SK-N-SH treated with all-trans-retinoic acid at 6 μM for 48 hours (cell line): ENCODE measurements at regions not wholly inside any gene's neighbourhood (a gene's known extent, or its start where the extent isn't known, plus 50 kb on each side); places are given as distances from the start of the nearest gene placed in this dataset.

Source experiments
- BACH2 ChIP-seq: fragments of 250-450 bp; sonication (Bioruptor Pico); IDR thresholded peaks from 2 replicates; pipeline ENCODE4 v1.9.0; 2021; ENCODE audit warnings: mild to moderate bottlenecking, borderline replicate concordance
- RARB ChIP-seq: fragments of 250-450 bp; sonication (Bioruptor Pico); IDR thresholded peaks from 2 replicates; pipeline ENCODE4 v1.8.0; 2021; ENCODE audit warnings: mild to moderate bottlenecking, moderate library complexity
- TCF4 ChIP-seq: fragments of 250-450 bp; sonication (Bioruptor Pico); IDR thresholded peaks from 2 replicates; pipeline ENCODE4 v1.8.0; 2021; ENCODE audit warnings: mild to moderate bottlenecking, moderate library complexity, borderline replicate concordance
- ZNF8 ChIP-seq: fragments of 450-650 bp; formaldehyde crosslinking; IDR thresholded peaks from 2 replicates; pipeline ENCODE4 v1.5.0; 2020; ENCODE audit warnings: mild to moderate bottlenecking, moderate library complexity
- TF ChIP-seq, protein P1 (sequence below): fragments of 250-450 bp; sonication (Bioruptor Pico); IDR thresholded peaks from 2 replicates; pipeline ENCODE4 v1.5.0; 2020; ENCODE audit warnings: mild to moderate bottlenecking, moderate library complexity
- TF ChIP-seq, protein P2 (sequence below): fragments of 250-450 bp; sonication (Bioruptor Pico); IDR thresholded peaks from 2 replicates; pipeline ENCODE4 v1.8.0; 2020; ENCODE audit warnings: mild to moderate bottlenecking, moderate library complexity, borderline replicate concordance

DNA sequence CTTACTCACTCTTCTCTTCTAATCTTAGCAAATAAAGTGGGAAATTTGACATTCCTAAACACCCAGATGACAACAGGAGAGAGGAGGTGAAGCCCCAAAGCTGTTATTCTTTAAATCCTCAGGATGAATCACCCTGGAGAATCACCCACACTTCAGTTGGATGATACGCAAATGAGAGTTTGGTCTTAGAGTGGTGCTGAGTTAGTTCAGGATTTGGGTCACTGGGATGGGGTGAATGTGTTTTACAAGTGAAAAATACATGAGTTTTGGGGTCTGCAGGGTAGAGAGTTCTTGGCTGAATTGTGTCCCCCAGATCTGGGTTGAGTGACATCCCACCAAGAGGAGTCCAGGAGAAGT is 117.2 kb downstream of the GGTLC2 start:
- no peak for TF ChIP-seq RARB (CRISPR knock-in tag)
- TF ChIP-seq, protein P1, sequence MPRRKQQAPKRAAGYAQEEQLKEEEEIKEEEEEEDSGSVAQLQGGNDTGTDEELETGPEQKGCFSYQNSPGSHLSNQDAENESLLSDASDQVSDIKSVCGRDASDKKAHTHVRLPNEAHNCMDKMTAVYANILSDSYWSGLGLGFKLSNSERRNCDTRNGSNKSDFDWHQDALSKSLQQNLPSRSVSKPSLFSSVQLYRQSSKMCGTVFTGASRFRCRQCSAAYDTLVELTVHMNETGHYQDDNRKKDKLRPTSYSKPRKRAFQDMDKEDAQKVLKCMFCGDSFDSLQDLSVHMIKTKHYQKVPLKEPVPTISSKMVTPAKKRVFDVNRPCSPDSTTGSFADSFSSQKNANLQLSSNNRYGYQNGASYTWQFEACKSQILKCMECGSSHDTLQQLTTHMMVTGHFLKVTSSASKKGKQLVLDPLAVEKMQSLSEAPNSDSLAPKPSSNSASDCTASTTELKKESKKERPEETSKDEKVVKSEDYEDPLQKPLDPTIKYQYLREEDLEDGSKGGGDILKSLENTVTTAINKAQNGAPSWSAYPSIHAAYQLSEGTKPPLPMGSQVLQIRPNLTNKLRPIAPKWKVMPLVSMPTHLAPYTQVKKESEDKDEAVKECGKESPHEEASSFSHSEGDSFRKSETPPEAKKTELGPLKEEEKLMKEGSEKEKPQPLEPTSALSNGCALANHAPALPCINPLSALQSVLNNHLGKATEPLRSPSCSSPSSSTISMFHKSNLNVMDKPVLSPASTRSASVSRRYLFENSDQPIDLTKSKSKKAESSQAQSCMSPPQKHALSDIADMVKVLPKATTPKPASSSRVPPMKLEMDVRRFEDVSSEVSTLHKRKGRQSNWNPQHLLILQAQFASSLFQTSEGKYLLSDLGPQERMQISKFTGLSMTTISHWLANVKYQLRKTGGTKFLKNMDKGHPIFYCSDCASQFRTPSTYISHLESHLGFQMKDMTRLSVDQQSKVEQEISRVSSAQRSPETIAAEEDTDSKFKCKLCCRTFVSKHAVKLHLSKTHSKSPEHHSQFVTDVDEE: no peak
- TF ChIP-seq, protein P2, sequence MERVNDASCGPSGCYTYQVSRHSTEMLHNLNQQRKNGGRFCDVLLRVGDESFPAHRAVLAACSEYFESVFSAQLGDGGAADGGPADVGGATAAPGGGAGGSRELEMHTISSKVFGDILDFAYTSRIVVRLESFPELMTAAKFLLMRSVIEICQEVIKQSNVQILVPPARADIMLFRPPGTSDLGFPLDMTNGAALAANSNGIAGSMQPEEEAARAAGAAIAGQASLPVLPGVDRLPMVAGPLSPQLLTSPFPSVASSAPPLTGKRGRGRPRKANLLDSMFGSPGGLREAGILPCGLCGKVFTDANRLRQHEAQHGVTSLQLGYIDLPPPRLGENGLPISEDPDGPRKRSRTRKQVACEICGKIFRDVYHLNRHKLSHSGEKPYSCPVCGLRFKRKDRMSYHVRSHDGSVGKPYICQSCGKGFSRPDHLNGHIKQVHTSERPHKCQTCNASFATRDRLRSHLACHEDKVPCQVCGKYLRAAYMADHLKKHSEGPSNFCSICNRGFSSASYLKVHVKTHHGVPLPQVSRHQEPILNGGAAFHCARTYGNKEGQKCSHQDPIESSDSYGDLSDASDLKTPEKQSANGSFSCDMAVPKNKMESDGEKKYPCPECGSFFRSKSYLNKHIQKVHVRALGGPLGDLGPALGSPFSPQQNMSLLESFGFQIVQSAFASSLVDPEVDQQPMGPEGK (CRISPR knock-in tag): no peak
- no peak for TF ChIP-seq BACH2 (CRISPR knock-in tag)
- TF ChIP-seq TCF4 (CRISPR knock-in tag): no peak
- no peak for TF ChIP-seq ZNF8 (CRISPR knock-in tag)
